Activated T-cell treated with anti-CD3 and anti-CD28 coated beads for 48 hours (primary cell): ENCODE measurements at regions not wholly inside any gene's neighbourhood (a gene's known extent, or its start where the extent isn't known, plus 50 kb on each side); places are given as distances from the start of the nearest gene placed in this dataset.
"Not testable (repeated sequence)": the region's sequence is repeated elsewhere in the genome, so short reads cannot be mapped to it uniquely, and the experiment has no call there.

Experiments
- DNase-seq: peaks from one replicate; pipeline ENCODE4 v3.0.0-alpha.2; 2020; ENCODE audit warnings: low read depth

- DNase-seq = no peak
These were observed 1224.4 kb upstream of the LRRTM1 start for GRCh38 chr2:81528852-81529480.

GRCh38 chr2:81523344-81523743, 1218.8 kb upstream of the LRRTM1 start:
- no peak for DNase-seq

GRCh38 chr2:81513328-81513727, 1208.8 kb upstream of the LRRTM1 start:
- no peak for DNase-seq

- no peak for DNase-seq
These were observed 1201.0 kb upstream of the LRRTM1 start for GRCh38 chr2:81505586-81505985.

- DNase-seq = no peak
These were observed 1191.0 kb upstream of the LRRTM1 start for GRCh38 chr2:81495556-81495955.

- DNase-seq = no peak
These were observed 1178.7 kb upstream of the LRRTM1 start for GRCh38 chr2:81483254-81483653.

- DNase-seq = no peak
These were observed 1177.4 kb upstream of the LRRTM1 start for GRCh38 chr2:81481994-81482368.

GRCh38 chr2:81481242-81481993, 1176.9 kb upstream of the LRRTM1 start:
- no peak for DNase-seq

- no peak for DNase-seq
These were observed 1162.5 kb upstream of the LRRTM1 start for GRCh38 chr2:81467096-81467495.

GRCh38 chr2:81462420-81462819, 1157.9 kb upstream of the LRRTM1 start:
- DNase-seq = no peak

- DNase-seq = no peak
These were observed 1140.6 kb upstream of the LRRTM1 start for GRCh38 chr2:81445176-81445575.

GRCh38 chr2:81437456-81438000, 1133.0 kb upstream of the LRRTM1 start:
- DNase-seq = no peak

- no peak for DNase-seq
These were observed 1131.7 kb upstream of the LRRTM1 start for GRCh38 chr2:81436256-81436655.

GRCh38 chr2:81412681-81413080, 1108.1 kb upstream of the LRRTM1 start:
- DNase-seq = no peak

GRCh38 chr2:81403508-81403907, 1099.0 kb upstream of the LRRTM1 start:
- DNase-seq = no peak

- DNase-seq = no peak
These were observed 1092.0 kb upstream of the LRRTM1 start for GRCh38 chr2:81396417-81397019.

- DNase-seq = no peak
These were observed 1091.2 kb upstream of the LRRTM1 start for GRCh38 chr2:81395746-81396145.

- DNase-seq = no peak
These were observed 1084.7 kb upstream of the LRRTM1 start for GRCh38 chr2:81389203-81389602.

- DNase-seq = no peak
These were observed 1059.2 kb upstream of the LRRTM1 start for GRCh38 chr2:81363800-81364199.

- not testable (repeated sequence) for DNase-seq
These were observed 1057.9 kb upstream of the LRRTM1 start for GRCh38 chr2:81362468-81362867.

- DNase-seq = no peak
These were observed 1050.9 kb upstream of the LRRTM1 start for GRCh38 chr2:81355436-81355835.

GRCh38 chr2:81334046-81334445, 1029.5 kb upstream of the LRRTM1 start:
- DNase-seq = no peak

GRCh38 chr2:81328968-81329367, 1024.4 kb upstream of the LRRTM1 start:
- no peak for DNase-seq
